B cell (primary cell): ENCODE measurements at regions not wholly inside any gene's neighbourhood (a gene's known extent, or its start where the extent isn't known, plus 50 kb on each side); places are given as distances from the start of the nearest gene placed in this dataset.

Experiments
- ATAC-seq: fragments of 200-7000 bp; cut with Tn5 transposase; one replicate; pipeline ENCODE4 v1.10.0; 2021; ENCODE audit warnings: low read depth, mild to moderate bottlenecking, moderate number of reproducible peaks, moderate library complexity
- CTCF ChIA-PET: fragments of 350-600 bp; sonication (Branson Sonifier 250); formaldehyde crosslinking; loops from one replicate; lab custom pipeline; 2021; ENCODE audit warnings: antibody characterized with exemption, inconsistent platforms; lab: Charles Lee
- POLR2A ChIA-PET: fragments of 350-600 bp; sonication (Branson Sonifier 250); formaldehyde crosslinking; loops from one replicate; lab custom pipeline; 2021; ENCODE audit warnings: antibody characterized with exemption; lab: Charles Lee
- DNase-seq: peaks from one replicate; pipeline ENCODE4 v3.0.0; 2013
- H2AFZ ChIP-seq: 2 replicates; pipeline ENCODE4 v1.6.1; 2012; ENCODE audit warnings: mild to moderate bottlenecking, low read depth, low read length; ENCODE audit not compliant: insufficient read depth, poor library complexity, severe bottlenecking
- H3K27ac ChIP-seq, 2 donors: 1 replicate in 1 of 2; 2 replicates in 1 of 2; pipeline ENCODE4 v1.5.1; 2012 to 2013; ENCODE audit warnings: low read length in 2 of 2, mild to moderate bottlenecking in 2 of 2, moderate library complexity in 1 of 2
- H3K27me3 ChIP-seq, 4 experiments: fragments of 200-600 bp in 1 of 4; sonication (generic) in 1 of 4; replicated peaks in 1 of 4; 1 replicate in 2 of 4; 2 replicates in 2 of 4; pipeline versions ENCODE4 v1.6.1 to v1.7.0; 2013 to 2016; ENCODE audit warnings: low read length in 3 of 4, mild to moderate bottlenecking in 2 of 4, mixed read lengths in 1 of 4, moderate library complexity in 1 of 4; ENCODE audit not compliant: insufficient read depth in 4 of 4, control insufficient read depth in 3 of 4; ENCODE audit errors: control extremely low read depth in 1 of 4
- H3K36me3 ChIP-seq, 2 experiments: replicated peaks in 1 of 2; 1 replicate in 1 of 2; 2 replicates in 1 of 2; pipeline versions ENCODE4 v1.6.1 to v1.7.1; 2013; ENCODE audit warnings: low read length in 1 of 2; ENCODE audit not compliant: insufficient read depth in 2 of 2, control insufficient read depth in 1 of 2; ENCODE audit errors: control extremely low read depth in 1 of 2, extremely low read depth in 1 of 2
- H3K4me1 ChIP-seq, 2 donors: fragments of 200-600 bp in 1 of 2; sonication (generic) in 1 of 2; 1 replicate in 1 of 2; 2 replicates in 1 of 2; pipeline versions ENCODE4 v1.5.1 to v1.6.1; 2013 to 2017; ENCODE audit warnings: low read length in 2 of 2; ENCODE audit not compliant: control insufficient read depth in 2 of 2, insufficient read depth in 2 of 2
- H3K4me2 ChIP-seq: replicated peaks from 2 replicates; pipeline ENCODE3; 2012; ENCODE audit warnings: mild to moderate bottlenecking, low read depth, low read length; ENCODE audit not compliant: poor library complexity, severe bottlenecking
- H3K4me3 ChIP-seq, 5 experiments: fragments of 200-600 bp in 1 of 5; sonication (generic) in 1 of 5; 1 replicate in 3 of 5; 2 replicates in 2 of 5; pipeline versions ENCODE4 v1.5.1 to v1.7.0; 2011 to 2016; ENCODE audit warnings: low read length in 4 of 5, mild to moderate bottlenecking in 4 of 5, low read depth in 2 of 5, control low read depth in 1 of 5, moderate library complexity in 1 of 5; ENCODE audit not compliant: insufficient read depth in 1 of 5; ENCODE audit errors: control extremely low read depth in 1 of 5, extremely low read depth in 1 of 5
- H3K79me2 ChIP-seq: fragments of 200-600 bp; sonication (generic); one replicate; pipeline ENCODE4 v1.6.0; 2016; ENCODE audit warnings: low read length; ENCODE audit not compliant: control insufficient read depth, insufficient read depth
- H3K9ac ChIP-seq: fragments of 200-600 bp; sonication (generic); 2 replicates; pipeline ENCODE4 v1.6.1; 2017; ENCODE audit warnings: mild to moderate bottlenecking, low read length, moderate library complexity
- H3K9me3 ChIP-seq, 3 donors: one replicate each; pipeline versions ENCODE4 v1.6.1 to v1.7.1; 2013; ENCODE audit warnings: low read length in 2 of 3; ENCODE audit not compliant: control insufficient read depth in 2 of 3, insufficient read depth in 1 of 3; ENCODE audit errors: control extremely low read depth in 1 of 3
- H4K20me1 ChIP-seq: 2 replicates; pipeline ENCODE4 v1.6.0; 2012; ENCODE audit warnings: mild to moderate bottlenecking, low read length; ENCODE audit not compliant: insufficient read depth, control insufficient read depth, poor library complexity, severe bottlenecking
- H3K27ac Mint-ChIP-seq: one replicate; pipeline ENCODE4 v1.8.0; 2021; ENCODE audit warnings: mixed read lengths
- H3K27me3 Mint-ChIP-seq: one replicate; pipeline ENCODE4 v1.8.0; 2021; ENCODE audit warnings: mixed read lengths
- H3K4me1 Mint-ChIP-seq: one replicate; pipeline ENCODE4 v1.8.0; 2021; ENCODE audit warnings: mixed read lengths
- H3K4me3 Mint-ChIP-seq: one replicate; pipeline ENCODE4 v1.8.0; 2021; ENCODE audit warnings: mixed read lengths
- H3K9me3 Mint-ChIP-seq: one replicate; pipeline ENCODE4 v1.8.0; 2022; ENCODE audit warnings: mixed read lengths; ENCODE audit not compliant: insufficient read depth
- EZH2 ChIP-seq: IDR thresholded peaks from 2 replicates; pipeline ENCODE4 v1.6.1; 2012; ENCODE audit warnings: borderline replicate concordance, low read depth, mild to moderate bottlenecking, moderate library complexity, low read length; ENCODE audit not compliant: insufficient read depth, poor library complexity, severe bottlenecking
- WGBS: methylation state at CpG from one replicate; pipeline ENCODE4 v1.1.5; 2013; ENCODE audit warnings: missing lambda C conversion rate; ENCODE audit not compliant: insufficient coverage; 5-methylcytosine and 5-hydroxymethylcytosine counted together
- intact Hi-C: fragments of 100-400 bp; cut with micrococcal nuclease; formaldehyde crosslinking; loops from one replicate; pipeline ENCODE4 v1.10.0; 2022
- TF ChIP-seq, protein P1 (sequence below): fragments of 200-600 bp; IDR thresholded peaks from one replicate; pipeline ENCODE4 v1.8.0; 2022; ENCODE audit warnings: antibody characterized with exemption, mild to moderate bottlenecking

- Histone ChIP-seq H3K4me1 (no peaks in the 10 kb centered on the region), H3K4me3 (no peak overlapping the region), H3K27me3 (no peaks in the 10 kb centered on the region), H3K4me2 (no peak overlapping the region), H3K36me3 (no peaks in the 10 kb centered on the region), H3K79me2 (no peaks in the 10 kb centered on the region), H3K9me3 (no peaks in the 10 kb centered on the region), H3K9ac (no peak overlapping the region), H4K20me1 (no peaks in the 10 kb centered on the region), H3K27ac (no peak overlapping the region), H2AFZ (no peak overlapping the region)
- Mint-ChIP-seq H3K9me3 (no peaks in the 10 kb centered on the region), H3K27ac (no peak overlapping the region), H3K4me1 (no peaks in the 10 kb centered on the region), H3K4me3 (no peak overlapping the region), H3K27me3 (no peaks in the 10 kb centered on the region)
- POLR2A ChIA-PET: no interaction called here
- ATAC-seq (no peak), DNase-seq (no peak)
- no CpG with 5 or more reads among the region's 3 CpGs for WGBS
- CTCF ChIA-PET: interaction anchor here (0.6 kb wide), 1 partner anchor 864 kb away, joined by 3 read pairs; no protein-coding TSS in a partner anchor
- intact Hi-C loops: no loop called here
- TF ChIP-seq EZH2: no peak
- TF ChIP-seq, protein P1, sequence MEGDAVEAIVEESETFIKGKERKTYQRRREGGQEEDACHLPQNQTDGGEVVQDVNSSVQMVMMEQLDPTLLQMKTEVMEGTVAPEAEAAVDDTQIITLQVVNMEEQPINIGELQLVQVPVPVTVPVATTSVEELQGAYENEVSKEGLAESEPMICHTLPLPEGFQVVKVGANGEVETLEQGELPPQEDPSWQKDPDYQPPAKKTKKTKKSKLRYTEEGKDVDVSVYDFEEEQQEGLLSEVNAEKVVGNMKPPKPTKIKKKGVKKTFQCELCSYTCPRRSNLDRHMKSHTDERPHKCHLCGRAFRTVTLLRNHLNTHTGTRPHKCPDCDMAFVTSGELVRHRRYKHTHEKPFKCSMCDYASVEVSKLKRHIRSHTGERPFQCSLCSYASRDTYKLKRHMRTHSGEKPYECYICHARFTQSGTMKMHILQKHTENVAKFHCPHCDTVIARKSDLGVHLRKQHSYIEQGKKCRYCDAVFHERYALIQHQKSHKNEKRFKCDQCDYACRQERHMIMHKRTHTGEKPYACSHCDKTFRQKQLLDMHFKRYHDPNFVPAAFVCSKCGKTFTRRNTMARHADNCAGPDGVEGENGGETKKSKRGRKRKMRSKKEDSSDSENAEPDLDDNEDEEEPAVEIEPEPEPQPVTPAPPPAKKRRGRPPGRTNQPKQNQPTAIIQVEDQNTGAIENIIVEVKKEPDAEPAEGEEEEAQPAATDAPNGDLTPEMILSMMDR: no peak
Measured at GRCh38 chr13:80116107-80116506, 224.8 kb downstream of the SPRY2 start.

DNA sequence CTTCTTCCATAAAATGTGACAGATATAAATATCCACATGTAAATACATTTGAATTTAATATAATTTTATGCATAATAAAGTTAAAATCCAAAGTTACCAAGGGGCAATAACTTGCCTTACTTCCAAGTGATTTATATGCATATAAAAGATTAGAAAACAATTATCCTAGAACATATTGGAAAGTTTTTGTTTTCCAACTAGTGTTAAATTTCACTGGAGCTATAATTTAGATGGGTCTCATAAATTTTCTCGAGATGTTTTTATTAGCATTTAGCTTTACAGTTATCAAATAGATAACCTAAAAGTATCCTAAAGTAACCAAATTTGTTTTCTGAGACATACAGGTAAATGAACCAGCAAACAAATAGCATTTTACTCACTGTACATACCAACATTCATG lies 225.3 kb downstream of the SPRY2 start:
- no peak overlapping the region for H3K4me3 ChIP-seq
- H3K27ac Mint-ChIP-seq: no peak overlapping the region

More for the DNA sequence above, 225.3 kb downstream of the SPRY2 start:
- Histone ChIP-seq H3K4me2 (no peak overlapping the region), H2AFZ (no peak overlapping the region), H3K36me3 (no peaks in the 10 kb centered on the region), H3K79me2 (no peaks in the 10 kb centered on the region), H3K27ac (no peak overlapping the region), H3K9ac (no peak overlapping the region), H4K20me1 (no peaks in the 10 kb centered on the region), H3K4me1 (no peaks in the 10 kb centered on the region), H3K27me3 (no peaks in the 10 kb centered on the region), H3K9me3 (no peaks in the 10 kb centered on the region)
- no peaks in the 10 kb centered on the region for H3K27me3 Mint-ChIP-seq
- POLR2A ChIA-PET: no interaction called here
- no peaks in the 10 kb centered on the region for H3K4me1 Mint-ChIP-seq
- WGBS: no CpG with 5 or more reads among the region's 1 CpG
- no peak for ATAC-seq
- TF ChIP-seq, protein P1: no peak
- no peak for TF ChIP-seq EZH2
- no peak overlapping the region for H3K4me3 Mint-ChIP-seq
- H3K9me3 Mint-ChIP-seq: no peaks in the 10 kb centered on the region
- intact Hi-C loops: no loop called here
- CTCF ChIA-PET: interaction anchor here (0.6 kb wide), 1 partner anchor 865 kb away, joined by 3 read pairs; no protein-coding TSS in a partner anchor
- DNase-seq: no peak
